ENCODE measurements at regions not wholly inside any gene's neighbourhood (a gene's known extent, or its start where the extent isn't known, plus 50 kb on each side); places are given as distances from the start of the nearest gene placed in this dataset.

DNA sequence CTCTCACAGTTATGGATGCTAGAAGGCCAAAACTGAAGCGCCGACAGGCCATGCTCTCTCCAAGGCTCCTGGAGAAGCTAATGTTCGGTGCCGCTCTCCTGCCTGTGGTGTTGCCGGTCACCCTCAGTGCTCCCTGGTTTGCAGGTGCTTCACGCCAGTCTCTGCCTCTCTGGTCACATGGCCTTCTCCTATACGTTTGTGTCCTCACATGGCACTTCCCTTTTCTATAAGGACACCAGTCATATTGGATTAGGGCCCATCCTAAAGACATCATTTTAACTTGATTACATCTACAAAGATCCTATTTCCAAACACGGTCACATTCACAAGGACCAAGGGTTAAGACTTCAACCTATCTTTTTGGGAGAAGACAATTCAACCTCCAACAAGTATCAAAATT lies 671.3 kb upstream of the ARGLU1 start:
- TF ChIP-seq, protein P1, sequence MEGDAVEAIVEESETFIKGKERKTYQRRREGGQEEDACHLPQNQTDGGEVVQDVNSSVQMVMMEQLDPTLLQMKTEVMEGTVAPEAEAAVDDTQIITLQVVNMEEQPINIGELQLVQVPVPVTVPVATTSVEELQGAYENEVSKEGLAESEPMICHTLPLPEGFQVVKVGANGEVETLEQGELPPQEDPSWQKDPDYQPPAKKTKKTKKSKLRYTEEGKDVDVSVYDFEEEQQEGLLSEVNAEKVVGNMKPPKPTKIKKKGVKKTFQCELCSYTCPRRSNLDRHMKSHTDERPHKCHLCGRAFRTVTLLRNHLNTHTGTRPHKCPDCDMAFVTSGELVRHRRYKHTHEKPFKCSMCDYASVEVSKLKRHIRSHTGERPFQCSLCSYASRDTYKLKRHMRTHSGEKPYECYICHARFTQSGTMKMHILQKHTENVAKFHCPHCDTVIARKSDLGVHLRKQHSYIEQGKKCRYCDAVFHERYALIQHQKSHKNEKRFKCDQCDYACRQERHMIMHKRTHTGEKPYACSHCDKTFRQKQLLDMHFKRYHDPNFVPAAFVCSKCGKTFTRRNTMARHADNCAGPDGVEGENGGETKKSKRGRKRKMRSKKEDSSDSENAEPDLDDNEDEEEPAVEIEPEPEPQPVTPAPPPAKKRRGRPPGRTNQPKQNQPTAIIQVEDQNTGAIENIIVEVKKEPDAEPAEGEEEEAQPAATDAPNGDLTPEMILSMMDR (IDR thresholded peaks at IDR 0.05; ENCODE audit: control insufficient read depth, insufficient read depth, low read depth, low read length, missing control alignments): no peak
- no peak for DNase-seq (ENCODE audit: low read depth)
- no peak overlapping the region for H3K4me3 ChIP-seq (ENCODE audit: control insufficient read depth, low read depth, low read length)

DNA sequence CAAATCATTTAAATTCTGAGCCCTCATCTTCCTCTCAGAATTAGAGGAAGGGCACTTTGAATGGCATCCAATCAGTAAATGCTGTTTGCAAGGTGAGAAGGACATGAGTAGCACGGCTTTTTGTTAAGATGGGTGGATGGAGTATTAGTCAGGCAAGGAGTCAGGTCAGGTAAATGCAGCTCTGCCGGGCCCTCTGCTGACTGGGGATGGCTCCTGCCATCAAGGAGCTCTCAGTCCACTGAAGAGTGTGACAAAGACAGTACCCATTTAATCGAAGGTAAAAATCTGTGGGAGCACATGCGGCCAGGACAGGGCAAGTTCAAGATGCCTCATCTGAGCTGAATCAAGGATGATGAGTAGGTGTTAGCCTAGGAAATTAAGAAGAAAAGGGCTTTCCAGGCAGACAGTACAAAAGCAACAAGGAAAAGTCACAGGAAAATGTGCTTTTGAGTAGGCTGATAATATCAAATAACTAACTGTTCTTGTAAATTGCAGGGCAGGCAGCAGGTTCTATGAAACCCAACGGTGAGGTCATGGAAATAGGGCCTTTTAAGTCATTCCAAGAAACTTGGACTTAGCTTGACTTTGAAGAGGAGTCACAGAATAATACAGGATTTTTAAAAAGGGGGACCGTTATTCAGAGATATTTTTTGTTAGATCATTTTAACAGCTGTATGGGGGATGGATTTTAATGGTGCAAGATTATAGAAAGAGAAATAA lies 670.5 kb upstream of the ARGLU1 start:
- DNase-seq (ENCODE audit: low read depth): no peak
- H3K4me3 ChIP-seq (ENCODE audit: control insufficient read depth, low read depth, low read length): no peak overlapping the region
- TF ChIP-seq, protein P1 (IDR thresholded peaks at IDR 0.05; ENCODE audit: control insufficient read depth, insufficient read depth, low read depth, low read length, missing control alignments): no peak

DNA sequence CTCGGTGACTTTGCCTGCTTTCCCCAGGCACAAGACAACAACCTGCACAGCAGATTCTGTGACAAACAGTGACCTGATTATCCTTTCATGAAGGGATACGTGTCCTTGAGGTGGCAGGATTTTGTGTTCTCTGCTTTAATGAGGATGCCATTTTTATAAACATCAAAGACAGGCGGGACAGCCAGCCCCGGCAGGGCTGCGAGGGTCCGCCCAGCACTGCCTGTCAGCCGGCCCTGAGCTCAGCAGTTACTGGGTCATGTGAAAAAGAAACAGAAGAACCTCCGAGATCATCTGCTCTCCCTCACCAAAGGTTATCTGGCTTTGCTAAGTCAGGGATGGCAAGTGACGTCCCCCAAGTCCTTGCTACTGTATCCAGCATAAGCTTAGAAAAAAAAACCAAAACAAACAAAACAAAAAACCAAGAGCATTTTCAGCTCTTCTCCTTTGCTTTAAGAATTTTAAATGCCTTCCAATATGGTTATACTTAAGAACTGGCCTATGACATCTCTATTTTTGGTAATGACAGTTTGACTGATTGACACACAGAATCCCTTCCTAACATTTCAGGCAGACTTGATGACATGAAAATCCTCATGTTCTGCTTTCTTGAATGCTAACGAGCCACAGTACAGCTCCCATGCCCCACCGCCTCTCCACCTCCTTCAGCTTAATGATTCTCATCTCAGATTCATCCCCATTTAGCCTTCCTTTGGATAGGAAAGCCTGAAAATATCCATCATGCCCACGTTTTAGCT lies 666.6 kb upstream of the ARGLU1 start:
- no peak for DNase-seq (ENCODE audit: low read depth)
- no peak overlapping the region for H3K4me3 ChIP-seq (ENCODE audit: control insufficient read depth, low read depth, low read length)
- TF ChIP-seq, protein P1 (IDR thresholded peaks at IDR 0.05; ENCODE audit: control insufficient read depth, insufficient read depth, low read depth, low read length, missing control alignments): no peak

DNA sequence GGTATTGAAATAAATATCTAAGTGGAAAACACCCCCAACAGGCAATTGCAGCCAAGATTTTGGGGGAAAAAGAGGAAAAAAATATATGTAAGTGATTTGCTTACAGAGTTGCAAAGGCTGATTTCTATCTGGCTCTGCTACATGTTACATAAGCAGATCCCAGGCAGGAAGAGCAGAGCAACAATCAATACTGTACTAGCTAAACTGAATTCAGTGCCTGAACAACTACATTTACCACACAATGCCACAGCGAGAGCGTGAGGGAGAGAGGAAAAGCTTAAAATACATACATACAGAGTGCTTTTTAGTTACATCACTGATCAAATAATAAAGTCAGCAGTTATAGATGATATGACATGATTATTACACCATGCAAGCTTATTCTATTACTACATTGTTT lies 665.6 kb upstream of the ARGLU1 start:
- no peak overlapping the region for H3K4me3 ChIP-seq (ENCODE audit: control insufficient read depth, low read depth, low read length)
- TF ChIP-seq, protein P1 (IDR thresholded peaks at IDR 0.05; ENCODE audit: control insufficient read depth, insufficient read depth, low read depth, low read length, missing control alignments): no peak
- DNase-seq (ENCODE audit: low read depth): no peak

DNA sequence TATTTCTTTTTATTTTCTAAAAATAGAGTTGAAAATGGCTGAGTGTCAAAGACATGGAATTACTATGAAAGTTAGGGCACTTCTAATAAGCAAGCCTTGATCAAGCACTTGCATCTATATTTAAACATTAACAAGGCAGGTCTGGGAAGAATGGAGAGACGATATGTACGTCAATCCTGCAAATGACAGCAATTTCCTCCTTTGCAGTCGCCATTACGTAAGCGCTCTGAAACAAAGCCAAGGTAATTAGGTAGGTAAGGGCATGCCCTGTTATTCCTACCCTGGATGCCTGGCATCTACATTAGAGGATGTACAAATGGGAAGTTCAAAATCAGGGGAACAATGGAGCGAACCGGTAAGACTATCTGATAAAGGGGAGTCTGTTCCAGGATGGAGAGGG lies 664.0 kb upstream of the ARGLU1 start:
- TF ChIP-seq, protein P1 (IDR thresholded peaks at IDR 0.05; ENCODE audit: control insufficient read depth, insufficient read depth, low read depth, low read length, missing control alignments): no peak
- H3K4me3 ChIP-seq (ENCODE audit: control insufficient read depth, low read depth, low read length): no peak overlapping the region
- no peak for DNase-seq (ENCODE audit: low read depth)

DNA sequence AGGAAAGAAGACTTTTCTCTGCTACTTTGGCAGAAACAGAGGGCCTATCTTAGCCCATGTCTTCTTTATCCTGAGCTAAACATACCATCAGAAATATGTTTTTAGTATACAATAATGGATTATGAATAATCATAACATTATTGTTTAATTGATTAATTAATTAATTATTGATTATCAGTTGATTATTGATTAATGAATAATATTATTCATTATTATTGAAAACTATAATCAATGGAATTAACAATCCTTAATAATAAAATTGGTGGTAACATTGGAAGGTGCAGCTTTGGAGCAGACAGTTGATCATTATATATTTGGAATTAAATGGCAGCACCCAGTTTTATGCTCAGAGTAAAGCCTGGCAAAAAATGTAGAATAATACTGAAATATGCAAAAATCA lies 655.9 kb upstream of the ARGLU1 start:
- TF ChIP-seq, protein P1 (IDR thresholded peaks at IDR 0.05; ENCODE audit: control insufficient read depth, insufficient read depth, low read depth, low read length, missing control alignments): no peak
- H3K4me3 ChIP-seq (ENCODE audit: control insufficient read depth, low read depth, low read length): no peak overlapping the region
- DNase-seq (ENCODE audit: low read depth): no peak
